GM23338 (cell line): ENCODE measurements at regions not wholly inside any gene's neighbourhood (a gene's known extent, or its start where the extent isn't known, plus 50 kb on each side); places are given as distances from the start of the nearest gene placed in this dataset.

ENCODE experiments used
- ATAC-seq: fragments of 200-7000 bp; cut with Tn5 transposase; 3 replicates; pipeline ENCODE4 v1.9.1; 2020
- DNase-seq: peaks from one replicate; pipeline ENCODE4 v3.0.0-alpha.2; 2015; ENCODE audit warnings: low spot score
- H2AFZ ChIP-seq: fragments of 200-600 bp; sonication (generic); 2 replicates; pipeline ENCODE4 v1.8.0; 2016; ENCODE audit warnings: antibody characterized with exemption, mild to moderate bottlenecking, moderate library complexity
- H3F3A ChIP-seq: fragments of 200-600 bp; sonication (generic); replicated peaks from 2 replicates; pipeline ENCODE4 v1.8.0; 2017; ENCODE audit warnings: antibody characterized with exemption, mixed run types, low read depth
- H3K27ac ChIP-seq: fragments of 200-600 bp; sonication (generic); 2 replicates; pipeline ENCODE4 v1.6.1; 2016; ENCODE audit warnings: low read depth
- H3K27me3 ChIP-seq: fragments of 200-600 bp; sonication (generic); 2 replicates; pipeline ENCODE4 v1.8.0; 2016; ENCODE audit warnings: mild to moderate bottlenecking, mixed run types, moderate library complexity; ENCODE audit not compliant: insufficient read depth
- H3K36me3 ChIP-seq: fragments of 200-600 bp; sonication (generic); 2 replicates; pipeline ENCODE4 v1.8.0; 2016; ENCODE audit warnings: mild to moderate bottlenecking; ENCODE audit not compliant: insufficient read depth
- H3K4me1 ChIP-seq: fragments of 200-600 bp; sonication (generic); 2 replicates; pipeline ENCODE4 v1.8.0; 2016; ENCODE audit warnings: mild to moderate bottlenecking, moderate library complexity; ENCODE audit not compliant: insufficient read depth
- H3K4me2 ChIP-seq: fragments of 200-600 bp; sonication (generic); 2 replicates; pipeline ENCODE4 v1.7.1; 2017; ENCODE audit warnings: mixed run types
- H3K4me3 ChIP-seq: fragments of 200-600 bp; sonication (generic); 2 replicates; pipeline ENCODE4 v1.6.1; 2016; ENCODE audit warnings: mixed run types
- H3K79me2 ChIP-seq: fragments of 200-600 bp; sonication (generic); replicated peaks from 2 replicates; pipeline ENCODE4 v1.8.0; 2017; ENCODE audit warnings: mild to moderate bottlenecking; ENCODE audit not compliant: insufficient read depth
- H3K9me2 ChIP-seq: fragments of 200-600 bp; sonication (generic); 2 replicates; pipeline ENCODE4 v1.8.0; 2017; ENCODE audit not compliant: insufficient read depth
- H4K20me1 ChIP-seq: fragments of 200-600 bp; sonication (generic); replicated peaks from 2 replicates; pipeline ENCODE4 v1.8.0; 2017; ENCODE audit warnings: mild to moderate bottlenecking; ENCODE audit not compliant: insufficient read depth
- H3K27ac Mint-ChIP-seq: 2 replicates; pipeline ENCODE4 v1.8.0; 2020; ENCODE audit warnings: inconsistent platforms, mild to moderate bottlenecking, moderate library complexity, mixed read lengths
- H3K27me3 Mint-ChIP-seq: 3 replicates; pipeline ENCODE4 v1.8.0; 2022; ENCODE audit warnings: low read depth, mild to moderate bottlenecking, moderate library complexity, mixed read lengths, inconsistent platforms; ENCODE audit not compliant: insufficient read depth, poor library complexity
- H3K36me3 Mint-ChIP-seq: 3 replicates; pipeline ENCODE4 v1.8.0; 2021; ENCODE audit warnings: low read depth, mild to moderate bottlenecking, inconsistent platforms, moderate library complexity, mixed read lengths
- H3K4me1 Mint-ChIP-seq: 3 replicates; pipeline ENCODE4 v1.8.0; 2020; ENCODE audit warnings: mild to moderate bottlenecking, inconsistent platforms, mixed read lengths
- H3K4me3 Mint-ChIP-seq: 3 replicates; pipeline ENCODE4 v1.8.0; 2021; ENCODE audit warnings: moderate library complexity, mild to moderate bottlenecking, inconsistent platforms, mixed read lengths
- H3K9me3 Mint-ChIP-seq: 3 replicates; pipeline ENCODE4 v1.8.0; 2020; ENCODE audit warnings: moderate library complexity, mild to moderate bottlenecking, inconsistent platforms, mixed read lengths
- CREB1 ChIP-seq: fragments of 250-450 bp; sonication (Bioruptor Pico); IDR thresholded peaks from 2 replicates; pipeline ENCODE4 v1.5.0; 2020; ENCODE audit warnings: low read depth, mild to moderate bottlenecking, moderate library complexity
- EZH2 ChIP-seq: fragments of 200-600 bp; sonication (generic); IDR thresholded peaks from one replicate; pipeline ENCODE4 v1.8.0; 2017; ENCODE audit warnings: antibody characterized with exemption, mild to moderate bottlenecking, low read depth; ENCODE audit not compliant: unreplicated experiment
- EZH2phosphoT487 ChIP-seq: fragments of 200-600 bp; sonication (generic); IDR thresholded peaks from one replicate; pipeline ENCODE4 v1.8.1; 2018; ENCODE audit warnings: antibody characterized with exemption; ENCODE audit not compliant: unreplicated experiment
- JUNB ChIP-seq: IDR thresholded peaks from one replicate; pipeline ENCODE4 v1.6.1; 2016; ENCODE audit warnings: antibody characterized with exemption; ENCODE audit not compliant: unreplicated experiment
- NANOG ChIP-seq: IDR thresholded peaks from 2 replicates; pipeline ENCODE4 v1.6.1; 2016; ENCODE audit warnings: antibody characterized with exemption, borderline replicate concordance
- POLR2AphosphoS5 ChIP-seq: IDR thresholded peaks from 2 replicates; pipeline ENCODE4 v1.6.1; 2016; ENCODE audit warnings: antibody characterized with exemption, low read depth
- STAT1 ChIP-seq: IDR thresholded peaks from one replicate; pipeline ENCODE4 v1.6.1; 2016; ENCODE audit warnings: antibody characterized with exemption; ENCODE audit not compliant: unreplicated experiment
- ZNF114 ChIP-seq: fragments of 250-450 bp; sonication (Bioruptor Pico); IDR thresholded peaks from 2 replicates; pipeline ENCODE4 v1.5.0; 2020; ENCODE audit warnings: mild to moderate bottlenecking, moderate library complexity
- ZNF331 ChIP-seq: fragments of 250-450 bp; sonication (Bioruptor Pico); IDR thresholded peaks from 2 replicates; pipeline ENCODE4 v1.5.0; 2020; ENCODE audit warnings: low read depth, mild to moderate bottlenecking, moderate library complexity
- TF ChIP-seq, protein P1 (sequence below), 2 experiments: fragments of 200-600 bp in 1 of 2; sonication (generic) in 1 of 2; conservative IDR thresholded peaks; 2 replicates each; pipeline versions ENCODE4 v1.5.1 to v1.6.1; 2016 to 2017; ENCODE audit warnings: antibody characterized with exemption in 2 of 2, low read depth in 2 of 2, mild to moderate bottlenecking in 2 of 2, moderate library complexity in 1 of 2
- TF ChIP-seq, protein P2 (sequence below): fragments of 250-450 bp; sonication (Bioruptor Pico); IDR thresholded peaks from 2 replicates; pipeline ENCODE4 v1.5.0; 2020; ENCODE audit warnings: mild to moderate bottlenecking, moderate library complexity
- TF ChIP-seq, protein P3 (sequence below): IDR thresholded peaks from one replicate; pipeline ENCODE4 v1.6.1; 2018; ENCODE audit warnings: antibody characterized with exemption; ENCODE audit not compliant: unreplicated experiment
- TF ChIP-seq, protein P4 (sequence below): IDR thresholded peaks from 2 replicates; pipeline ENCODE4 v1.6.1; 2016; ENCODE audit warnings: antibody characterized with exemption

DNA sequence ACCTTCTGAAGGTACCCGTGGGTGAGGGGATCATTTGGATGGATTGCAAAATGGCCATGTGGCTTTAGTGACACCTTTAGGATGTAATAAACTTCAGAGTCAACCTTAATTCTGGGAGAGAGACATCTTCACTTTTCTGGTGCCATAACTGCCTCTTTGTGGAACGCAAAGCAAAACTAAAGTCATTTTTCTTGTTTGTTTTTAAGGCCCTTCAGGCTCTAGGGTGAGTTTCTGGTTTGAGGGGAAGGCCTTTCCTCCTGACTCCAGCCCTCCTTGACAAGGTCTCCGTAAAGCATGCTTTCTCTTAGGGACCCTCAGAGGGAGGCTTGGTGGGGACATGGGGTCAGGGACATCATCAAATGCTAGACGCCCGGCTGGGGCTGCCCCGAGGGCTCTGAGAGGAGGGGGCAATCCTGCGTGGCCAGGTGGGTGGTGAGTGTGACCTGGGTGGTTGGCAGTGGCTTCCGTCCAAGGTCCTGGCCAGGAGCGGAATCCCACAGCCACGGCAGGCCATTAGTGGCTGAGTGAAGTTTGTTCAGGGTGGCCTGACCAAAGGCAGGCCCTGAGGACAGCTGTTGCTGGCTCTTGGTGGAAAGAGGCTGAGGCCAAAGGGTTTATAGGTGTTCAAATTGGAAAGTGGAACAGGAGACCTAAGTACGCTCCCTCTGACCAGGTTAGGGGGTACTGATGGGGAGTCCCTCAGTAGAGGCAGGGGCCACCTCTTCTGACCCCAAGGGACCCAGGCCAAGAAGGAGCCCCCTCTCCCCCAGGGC lies 112.2 kb downstream of the METRNL start:
- TF ChIP-seq ZNF331 (CRISPR knock-in tag) (no peak), POLR2AphosphoS5 (no peak), CREB1 (CRISPR knock-in tag) (no peak), EZH2phosphoT487 (no peak), EZH2 (no peak), NANOG (no peak), JUNB (no peak), STAT1 (no peak), ZNF114 (CRISPR knock-in tag) (no peak)
- TF ChIP-seq, protein P1, sequence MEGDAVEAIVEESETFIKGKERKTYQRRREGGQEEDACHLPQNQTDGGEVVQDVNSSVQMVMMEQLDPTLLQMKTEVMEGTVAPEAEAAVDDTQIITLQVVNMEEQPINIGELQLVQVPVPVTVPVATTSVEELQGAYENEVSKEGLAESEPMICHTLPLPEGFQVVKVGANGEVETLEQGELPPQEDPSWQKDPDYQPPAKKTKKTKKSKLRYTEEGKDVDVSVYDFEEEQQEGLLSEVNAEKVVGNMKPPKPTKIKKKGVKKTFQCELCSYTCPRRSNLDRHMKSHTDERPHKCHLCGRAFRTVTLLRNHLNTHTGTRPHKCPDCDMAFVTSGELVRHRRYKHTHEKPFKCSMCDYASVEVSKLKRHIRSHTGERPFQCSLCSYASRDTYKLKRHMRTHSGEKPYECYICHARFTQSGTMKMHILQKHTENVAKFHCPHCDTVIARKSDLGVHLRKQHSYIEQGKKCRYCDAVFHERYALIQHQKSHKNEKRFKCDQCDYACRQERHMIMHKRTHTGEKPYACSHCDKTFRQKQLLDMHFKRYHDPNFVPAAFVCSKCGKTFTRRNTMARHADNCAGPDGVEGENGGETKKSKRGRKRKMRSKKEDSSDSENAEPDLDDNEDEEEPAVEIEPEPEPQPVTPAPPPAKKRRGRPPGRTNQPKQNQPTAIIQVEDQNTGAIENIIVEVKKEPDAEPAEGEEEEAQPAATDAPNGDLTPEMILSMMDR (conservative IDR thresholded peaks at IDR 0.05; ENCODE audit: low read depth in 2 of 2), result no peak
- TF ChIP-seq, protein P2, sequence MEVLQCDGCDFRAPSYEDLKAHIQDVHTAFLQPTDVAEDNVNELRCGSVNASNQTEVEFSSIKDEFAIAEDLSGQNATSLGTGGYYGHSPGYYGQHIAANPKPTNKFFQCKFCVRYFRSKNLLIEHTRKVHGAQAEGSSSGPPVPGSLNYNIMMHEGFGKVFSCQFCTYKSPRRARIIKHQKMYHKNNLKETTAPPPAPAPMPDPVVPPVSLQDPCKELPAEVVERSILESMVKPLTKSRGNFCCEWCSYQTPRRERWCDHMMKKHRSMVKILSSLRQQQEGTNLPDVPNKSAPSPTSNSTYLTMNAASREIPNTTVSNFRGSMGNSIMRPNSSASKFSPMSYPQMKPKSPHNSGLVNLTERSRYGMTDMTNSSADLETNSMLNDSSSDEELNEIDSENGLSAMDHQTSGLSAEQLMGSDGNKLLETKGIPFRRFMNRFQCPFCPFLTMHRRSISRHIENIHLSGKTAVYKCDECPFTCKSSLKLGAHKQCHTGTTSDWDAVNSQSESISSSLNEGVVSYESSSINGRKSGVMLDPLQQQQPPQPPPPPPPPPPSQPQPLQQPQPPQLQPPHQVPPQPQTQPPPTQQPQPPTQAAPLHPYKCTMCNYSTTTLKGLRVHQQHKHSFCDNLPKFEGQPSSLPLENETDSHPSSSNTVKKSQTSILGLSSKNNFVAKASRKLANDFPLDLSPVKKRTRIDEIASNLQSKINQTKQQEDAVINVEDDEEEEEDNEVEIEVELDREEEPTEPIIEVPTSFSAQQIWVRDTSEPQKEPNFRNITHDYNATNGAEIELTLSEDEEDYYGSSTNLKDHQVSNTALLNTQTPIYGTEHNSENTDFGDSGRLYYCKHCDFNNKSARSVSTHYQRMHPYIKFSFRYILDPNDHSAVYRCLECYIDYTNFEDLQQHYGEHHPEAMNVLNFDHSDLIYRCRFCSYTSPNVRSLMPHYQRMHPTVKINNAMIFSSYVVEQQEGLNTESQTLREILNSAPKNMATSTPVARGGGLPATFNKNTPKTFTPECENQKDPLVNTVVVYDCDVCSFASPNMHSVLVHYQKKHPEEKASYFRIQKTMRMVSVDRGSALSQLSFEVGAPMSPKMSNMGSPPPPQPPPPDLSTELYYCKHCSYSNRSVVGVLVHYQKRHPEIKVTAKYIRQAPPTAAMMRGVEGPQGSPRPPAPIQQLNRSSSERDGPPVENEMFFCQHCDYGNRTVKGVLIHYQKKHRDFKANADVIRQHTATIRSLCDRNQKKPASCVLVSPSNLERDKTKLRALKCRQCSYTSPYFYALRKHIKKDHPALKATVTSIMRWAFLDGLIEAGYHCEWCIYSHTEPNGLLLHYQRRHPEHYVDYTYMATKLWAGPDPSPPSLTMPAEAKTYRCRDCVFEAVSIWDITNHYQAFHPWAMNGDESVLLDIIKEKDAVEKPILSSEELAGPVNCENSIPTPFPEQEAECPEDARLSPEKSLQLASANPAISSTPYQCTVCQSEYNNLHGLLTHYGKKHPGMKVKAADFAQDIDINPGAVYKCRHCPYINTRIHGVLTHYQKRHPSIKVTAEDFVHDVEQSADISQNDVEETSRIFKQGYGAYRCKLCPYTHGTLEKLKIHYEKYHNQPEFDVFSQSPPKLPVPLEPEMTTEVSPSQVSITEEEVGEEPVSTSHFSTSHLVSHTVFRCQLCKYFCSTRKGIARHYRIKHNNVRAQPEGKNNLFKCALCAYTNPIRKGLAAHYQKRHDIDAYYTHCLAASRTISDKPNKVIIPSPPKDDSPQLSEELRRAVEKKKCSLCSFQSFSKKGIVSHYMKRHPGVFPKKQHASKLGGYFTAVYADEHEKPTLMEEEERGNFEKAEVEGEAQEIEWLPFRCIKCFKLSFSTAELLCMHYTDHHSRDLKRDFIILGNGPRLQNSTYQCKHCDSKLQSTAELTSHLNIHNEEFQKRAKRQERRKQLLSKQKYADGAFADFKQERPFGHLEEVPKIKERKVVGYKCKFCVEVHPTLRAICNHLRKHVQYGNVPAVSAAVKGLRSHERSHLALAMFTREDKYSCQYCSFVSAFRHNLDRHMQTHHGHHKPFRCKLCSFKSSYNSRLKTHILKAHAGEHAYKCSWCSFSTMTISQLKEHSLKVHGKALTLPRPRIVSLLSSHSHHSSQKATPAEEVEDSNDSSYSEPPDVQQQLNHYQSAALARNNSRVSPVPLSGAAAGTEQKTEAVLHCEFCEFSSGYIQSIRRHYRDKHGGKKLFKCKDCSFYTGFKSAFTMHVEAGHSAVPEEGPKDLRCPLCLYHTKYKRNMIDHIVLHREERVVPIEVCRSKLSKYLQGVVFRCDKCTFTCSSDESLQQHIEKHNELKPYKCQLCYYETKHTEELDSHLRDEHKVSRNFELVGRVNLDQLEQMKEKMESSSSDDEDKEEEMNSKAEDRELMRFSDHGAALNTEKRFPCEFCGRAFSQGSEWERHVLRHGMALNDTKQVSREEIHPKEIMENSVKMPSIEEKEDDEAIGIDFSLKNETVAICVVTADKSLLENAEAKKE (CRISPR knock-in tag), result no peak
- TF ChIP-seq, protein P3, sequence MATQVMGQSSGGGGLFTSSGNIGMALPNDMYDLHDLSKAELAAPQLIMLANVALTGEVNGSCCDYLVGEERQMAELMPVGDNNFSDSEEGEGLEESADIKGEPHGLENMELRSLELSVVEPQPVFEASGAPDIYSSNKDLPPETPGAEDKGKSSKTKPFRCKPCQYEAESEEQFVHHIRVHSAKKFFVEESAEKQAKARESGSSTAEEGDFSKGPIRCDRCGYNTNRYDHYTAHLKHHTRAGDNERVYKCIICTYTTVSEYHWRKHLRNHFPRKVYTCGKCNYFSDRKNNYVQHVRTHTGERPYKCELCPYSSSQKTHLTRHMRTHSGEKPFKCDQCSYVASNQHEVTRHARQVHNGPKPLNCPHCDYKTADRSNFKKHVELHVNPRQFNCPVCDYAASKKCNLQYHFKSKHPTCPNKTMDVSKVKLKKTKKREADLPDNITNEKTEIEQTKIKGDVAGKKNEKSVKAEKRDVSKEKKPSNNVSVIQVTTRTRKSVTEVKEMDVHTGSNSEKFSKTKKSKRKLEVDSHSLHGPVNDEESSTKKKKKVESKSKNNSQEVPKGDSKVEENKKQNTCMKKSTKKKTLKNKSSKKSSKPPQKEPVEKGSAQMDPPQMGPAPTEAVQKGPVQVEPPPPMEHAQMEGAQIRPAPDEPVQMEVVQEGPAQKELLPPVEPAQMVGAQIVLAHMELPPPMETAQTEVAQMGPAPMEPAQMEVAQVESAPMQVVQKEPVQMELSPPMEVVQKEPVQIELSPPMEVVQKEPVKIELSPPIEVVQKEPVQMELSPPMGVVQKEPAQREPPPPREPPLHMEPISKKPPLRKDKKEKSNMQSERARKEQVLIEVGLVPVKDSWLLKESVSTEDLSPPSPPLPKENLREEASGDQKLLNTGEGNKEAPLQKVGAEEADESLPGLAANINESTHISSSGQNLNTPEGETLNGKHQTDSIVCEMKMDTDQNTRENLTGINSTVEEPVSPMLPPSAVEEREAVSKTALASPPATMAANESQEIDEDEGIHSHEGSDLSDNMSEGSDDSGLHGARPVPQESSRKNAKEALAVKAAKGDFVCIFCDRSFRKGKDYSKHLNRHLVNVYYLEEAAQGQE, result no peak
- TF ChIP-seq, protein P4, sequence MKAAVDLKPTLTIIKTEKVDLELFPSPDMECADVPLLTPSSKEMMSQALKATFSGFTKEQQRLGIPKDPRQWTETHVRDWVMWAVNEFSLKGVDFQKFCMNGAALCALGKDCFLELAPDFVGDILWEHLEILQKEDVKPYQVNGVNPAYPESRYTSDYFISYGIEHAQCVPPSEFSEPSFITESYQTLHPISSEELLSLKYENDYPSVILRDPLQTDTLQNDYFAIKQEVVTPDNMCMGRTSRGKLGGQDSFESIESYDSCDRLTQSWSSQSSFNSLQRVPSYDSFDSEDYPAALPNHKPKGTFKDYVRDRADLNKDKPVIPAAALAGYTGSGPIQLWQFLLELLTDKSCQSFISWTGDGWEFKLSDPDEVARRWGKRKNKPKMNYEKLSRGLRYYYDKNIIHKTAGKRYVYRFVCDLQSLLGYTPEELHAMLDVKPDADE, result no peak
- ATAC-seq (no peak), DNase-seq (no peak)
- H3K79me2 ChIP-seq, result no peaks in the 10 kb centered on the region
- H2AFZ ChIP-seq, result no peak overlapping the region
- H3K27me3 ChIP-seq, result no peaks in the 10 kb centered on the region
- H3K4me2 ChIP-seq, result no peak overlapping the region
- H3K4me1 ChIP-seq, result no peaks in the 10 kb centered on the region
- peaks cover 76% of the 10 kb centered on the region for H3K9me3 Mint-ChIP-seq
- H3K27ac Mint-ChIP-seq, result no peak overlapping the region
- no peaks in the 10 kb centered on the region for H4K20me1 ChIP-seq
- H3F3A ChIP-seq, result no peaks in the 10 kb centered on the region
- H3K36me3 Mint-ChIP-seq, result peaks cover 10% of the 10 kb centered on the region
- H3K9me2 ChIP-seq, result no peaks in the 10 kb centered on the region
- peaks cover 2% of the 10 kb centered on the region for H3K27me3 Mint-ChIP-seq
- no peak overlapping the region for H3K4me3 Mint-ChIP-seq
- no peak overlapping the region for H3K4me3 ChIP-seq
- no peak overlapping the region for H3K27ac ChIP-seq
- no peaks in the 10 kb centered on the region for H3K36me3 ChIP-seq
- no peaks in the 10 kb centered on the region for H3K4me1 Mint-ChIP-seq
